PC-9 (cell line): ENCODE measurements at regions not wholly inside any gene's neighbourhood (a gene's known extent, or its start where the extent isn't known, plus 50 kb on each side); places are given as distances from the start of the nearest gene placed in this dataset.

Experiments
- CTCF ChIP-seq: fragments of 200-600 bp; sonication (generic); conservative IDR thresholded peaks from 2 replicates; pipeline ENCODE4 v1.6.1; 2017; ENCODE audit warnings: mixed run types, antibody characterized with exemption, mild to moderate bottlenecking, moderate library complexity
- EZH2 ChIP-seq: fragments of 200-600 bp; sonication (generic); IDR thresholded peaks from 2 replicates; pipeline ENCODE4 v1.8.0; 2017; ENCODE audit warnings: antibody characterized with exemption, low read depth

- TF ChIP-seq CTCF (no peak), EZH2 (no peak)
Measured at GRCh38 chr9:13863112-13863511, 450.8 kb downstream of the NFIB start.
